Esophagus muscularis mucosa (tissue), 4 donors: ENCODE measurements at regions not wholly inside any gene's neighbourhood (a gene's known extent, or its start where the extent isn't known, plus 50 kb on each side); places are given as distances from the start of the nearest gene placed in this dataset.

Experiments
- DNase-seq: peaks from one replicate; pipeline ENCODE4 v3.0.0-alpha.2; 2017; ENCODE audit errors: extremely low spot score
- H3K27ac ChIP-seq, 4 donors: fragments of 200-600 bp; sonication (generic); replicated peaks in 1 of 4; 1 replicate in 3 of 4; 2 replicates in 1 of 4; pipeline ENCODE4 v1.5.1; 2016 to 2019; ENCODE audit warnings: mild to moderate bottlenecking in 1 of 4
- H3K27me3 ChIP-seq, 4 donors: fragments of 200-600 bp; sonication (generic); one replicate each; pipeline versions ENCODE4 v1.5.1 to v1.6.0; 2016 to 2019
- H3K36me3 ChIP-seq, 4 donors: fragments of 200-600 bp; sonication (generic); one replicate each; pipeline ENCODE4 v1.5.1; 2016 to 2019
- H3K4me1 ChIP-seq, 4 donors: fragments of 200-600 bp; sonication (generic); one replicate each; pipeline ENCODE4 v1.5.1; 2016 to 2019
- H3K4me3 ChIP-seq, 4 donors: fragments of 200-600 bp; sonication (generic); 1 replicate in 2 of 4; 2 replicates in 2 of 4; pipeline ENCODE4 v1.5.1; 2016 to 2019; ENCODE audit warnings: mild to moderate bottlenecking in 4 of 4, moderate library complexity in 1 of 4
- H3K9me3 ChIP-seq, 4 donors: fragments of 200-600 bp; sonication (generic); 1 replicate in 3 of 4; 2 replicates in 1 of 4; pipeline ENCODE4 v1.5.1; 2016 to 2019
- CTCF ChIP-seq, 3 experiments: fragments of 200-600 bp in 2 of 3; fragments of 450-650 bp in 1 of 3; sonication (generic) in 2 of 3; IDR thresholded peaks; one replicate each; pipeline ENCODE4 v1.5.1; 2017 to 2019; ENCODE audit warnings: antibody characterized with exemption in 3 of 3, mild to moderate bottlenecking in 2 of 3, moderate library complexity in 1 of 3
- EP300 ChIP-seq: sonication (generic); formaldehyde crosslinking; IDR thresholded peaks from one replicate; pipeline ENCODE4 v1.6.1; 2017; ENCODE audit warnings: antibody characterized with exemption
- POLR2A ChIP-seq: fragments of 450-650 bp; IDR thresholded peaks from one replicate; pipeline ENCODE4 v1.6.1; 2017; ENCODE audit warnings: antibody characterized with exemption, moderate library complexity, mild to moderate bottlenecking, low read depth
- POLR2AphosphoS5 ChIP-seq, 2 donors: sonication (generic); formaldehyde crosslinking; IDR thresholded peaks; one replicate each; pipeline ENCODE4 v1.6.1; 2017; ENCODE audit warnings: antibody characterized with exemption in 2 of 2
- whole genome bisulfite sequencing: methylation state at CpG from one replicate; pipeline ENCODE4 v1.1.5; 2018; 5-methylcytosine and 5-hydroxymethylcytosine counted together
- intact Hi-C: fragments of 100-400 bp; cut with DNase I; formaldehyde crosslinking; loops from one replicate; pipeline ENCODE4 v1.15.1; 2023

GRCh38 chr4:111648056-111648455 lies 497.2 kb upstream of the FAM241A start:
- Histone ChIP-seq H3K4me3 (no peak overlapping the region), H3K9me3 (no peaks in the 10 kb centered on the region), H3K27ac (no peak overlapping the region), H3K4me1 (no peaks in the 10 kb centered on the region), H3K36me3 (no peaks in the 10 kb centered on the region), H3K27me3 (no peaks in the 10 kb centered on the region)
- no peak for DNase-seq
- intact Hi-C loops = no loop called here
- 83% methylated on average over 5 of the region's 5 CpGs for WGBS
- TF ChIP-seq EP300 = no peak
- TF ChIP-seq CTCF (IDR thresholded peaks at IDR 0.05) = no peak
- TF ChIP-seq POLR2AphosphoS5 (IDR thresholded peaks at IDR 0.05) = no peak
- TF ChIP-seq POLR2A = no peak

GRCh38 chr4:111649308-111649707 lies 495.9 kb upstream of the FAM241A start:
- TF ChIP-seq EP300 = no peak
- TF ChIP-seq POLR2A = no peak
- no peak for TF ChIP-seq POLR2AphosphoS5 (IDR thresholded peaks at IDR 0.05)
- TF ChIP-seq CTCF (IDR thresholded peaks at IDR 0.05) = no peak
- intact Hi-C loops = no loop called here
- no peaks in the 10 kb centered on the region for H3K4me1 ChIP-seq
- 69% methylated on average over 3 of the region's 3 CpGs for WGBS
- no peak for DNase-seq
- no peak overlapping the region for H3K4me3 ChIP-seq
- no peaks in the 10 kb centered on the region for H3K36me3 ChIP-seq
- no peak overlapping the region for H3K27ac ChIP-seq
- no peaks in the 10 kb centered on the region for H3K9me3 ChIP-seq
- no peaks in the 10 kb centered on the region for H3K27me3 ChIP-seq

- Histone ChIP-seq H3K4me1 (no peaks in the 10 kb centered on the region), H3K36me3 (no peaks in the 10 kb centered on the region), H3K4me3 (no peak overlapping the region), H3K27ac (no peak overlapping the region), H3K9me3 (no peaks in the 10 kb centered on the region), H3K27me3 (no peaks in the 10 kb centered on the region)
- intact Hi-C loops = no loop called here
- DNase-seq = no peak
- WGBS = 80% methylated on average over 3 of the region's 3 CpGs
- TF ChIP-seq POLR2A (no peak), EP300 (no peak), CTCF (IDR thresholded peaks at IDR 0.05) (no peak), POLR2AphosphoS5 (IDR thresholded peaks at IDR 0.05) (no peak)
Observed at GRCh38 chr4:111650146-111650545, 495.1 kb upstream of the FAM241A start.

GRCh38 chr4:111650674-111651086 lies 494.6 kb upstream of the FAM241A start:
- intact Hi-C loops = no loop called here
- Histone ChIP-seq H3K4me3 (no peak overlapping the region), H3K36me3 (no peaks in the 10 kb centered on the region), H3K9me3 (no peaks in the 10 kb centered on the region), H3K27me3 (no peaks in the 10 kb centered on the region), H3K4me1 (no peaks in the 10 kb centered on the region), H3K27ac (no peak overlapping the region)
- no peak for DNase-seq
- TF ChIP-seq POLR2AphosphoS5 (IDR thresholded peaks at IDR 0.05) = no peak
- TF ChIP-seq POLR2A = no peak
- TF ChIP-seq EP300 = no peak
- TF ChIP-seq CTCF (IDR thresholded peaks at IDR 0.05) = no peak
- WGBS = 92% methylated on average over 1 of the region's 1 CpG

GRCh38 chr4:111652236-111652635 lies 493.0 kb upstream of the FAM241A start:
- intact Hi-C loops = no loop called here
- Histone ChIP-seq H3K9me3 (no peaks in the 10 kb centered on the region), H3K4me3 (no peak overlapping the region), H3K36me3 (no peaks in the 10 kb centered on the region), H3K4me1 (no peaks in the 10 kb centered on the region), H3K27me3 (no peaks in the 10 kb centered on the region), H3K27ac (no peak overlapping the region)
- no peak for DNase-seq
- WGBS = 66% methylated on average over 5 of the region's 5 CpGs
- TF ChIP-seq CTCF (IDR thresholded peaks at IDR 0.05) (no peak), POLR2AphosphoS5 (IDR thresholded peaks at IDR 0.05) (no peak), EP300 (no peak), POLR2A (no peak)
